Thoracic aorta (tissue), 2 donors: ENCODE measurements at regions not wholly inside any gene's neighbourhood (a gene's known extent, or its start where the extent isn't known, plus 50 kb on each side); places are given as distances from the start of the nearest gene placed in this dataset.

ENCODE experiments used
- ATAC-seq: fragments of 150-250 bp; one replicate; pipeline ENCODE4 v1.8.0; 2017; ENCODE audit warnings: low read depth; ENCODE audit not compliant: insufficient number of reproducible peaks, low FRiP score
- DNase-seq: peaks from one replicate; pipeline ENCODE4 v3.0.0-alpha.2; 2020; ENCODE audit warnings: low spot score
- H3K27ac ChIP-seq, 2 donors: fragments of 200-600 bp; sonication (generic); 1 replicate in 1 of 2; 2 replicates in 1 of 2; pipeline ENCODE4 v1.5.1; 2016; ENCODE audit warnings: mild to moderate bottlenecking in 2 of 2, moderate library complexity in 2 of 2
- H3K27me3 ChIP-seq: fragments of 200-600 bp; sonication (generic); replicated peaks from 2 replicates; pipeline ENCODE4 v1.6.0; 2016; ENCODE audit warnings: mild to moderate bottlenecking; ENCODE audit not compliant: insufficient read depth
- H3K36me3 ChIP-seq: fragments of 200-600 bp; sonication (generic); one replicate; pipeline ENCODE4 v1.5.1; 2016
- H3K4me1 ChIP-seq, 2 donors: fragments of 200-600 bp; sonication (generic); 1 replicate in 1 of 2; 2 replicates in 1 of 2; pipeline versions ENCODE4 v1.5.1 to v1.6.0; 2016; ENCODE audit warnings: low read depth in 2 of 2, mild to moderate bottlenecking in 1 of 2; ENCODE audit not compliant: control insufficient read depth in 1 of 2
- H3K4me3 ChIP-seq: fragments of 200-600 bp; sonication (generic); 2 replicates; pipeline ENCODE4 v1.5.1; 2016; ENCODE audit warnings: mild to moderate bottlenecking
- H3K9me3 ChIP-seq: fragments of 200-600 bp; sonication (generic); 2 replicates; pipeline ENCODE4 v1.5.1; 2016
- TF ChIP-seq, protein P1 (sequence below): fragments of 200-600 bp; sonication (generic); IDR thresholded peaks from one replicate; pipeline ENCODE4 v1.5.1; 2019; ENCODE audit warnings: antibody characterized with exemption

- TF ChIP-seq, protein P1, sequence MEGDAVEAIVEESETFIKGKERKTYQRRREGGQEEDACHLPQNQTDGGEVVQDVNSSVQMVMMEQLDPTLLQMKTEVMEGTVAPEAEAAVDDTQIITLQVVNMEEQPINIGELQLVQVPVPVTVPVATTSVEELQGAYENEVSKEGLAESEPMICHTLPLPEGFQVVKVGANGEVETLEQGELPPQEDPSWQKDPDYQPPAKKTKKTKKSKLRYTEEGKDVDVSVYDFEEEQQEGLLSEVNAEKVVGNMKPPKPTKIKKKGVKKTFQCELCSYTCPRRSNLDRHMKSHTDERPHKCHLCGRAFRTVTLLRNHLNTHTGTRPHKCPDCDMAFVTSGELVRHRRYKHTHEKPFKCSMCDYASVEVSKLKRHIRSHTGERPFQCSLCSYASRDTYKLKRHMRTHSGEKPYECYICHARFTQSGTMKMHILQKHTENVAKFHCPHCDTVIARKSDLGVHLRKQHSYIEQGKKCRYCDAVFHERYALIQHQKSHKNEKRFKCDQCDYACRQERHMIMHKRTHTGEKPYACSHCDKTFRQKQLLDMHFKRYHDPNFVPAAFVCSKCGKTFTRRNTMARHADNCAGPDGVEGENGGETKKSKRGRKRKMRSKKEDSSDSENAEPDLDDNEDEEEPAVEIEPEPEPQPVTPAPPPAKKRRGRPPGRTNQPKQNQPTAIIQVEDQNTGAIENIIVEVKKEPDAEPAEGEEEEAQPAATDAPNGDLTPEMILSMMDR = peak; percentile 31
- no peaks in the 10 kb centered on the region for H3K27me3 ChIP-seq
- no peaks in the 10 kb centered on the region for H3K9me3 ChIP-seq
- H3K36me3 ChIP-seq = no peaks in the 10 kb centered on the region
- H3K4me3 ChIP-seq = no peak overlapping the region
- H3K4me1 ChIP-seq = no peaks in the 10 kb centered on the region
- no peak overlapping the region for H3K27ac ChIP-seq
- DNase-seq (no peak), ATAC-seq (no peak)
Observed at GRCh38 chr14:58826845-58827686, 189.3 kb downstream of the DACT1 start.

GRCh38 chr14:58828298-58828697 is 190.5 kb downstream of the DACT1 start:
- ATAC-seq = no peak

GRCh38 chr14:58829594-58829993 is 191.8 kb downstream of the DACT1 start:
- Histone ChIP-seq H3K9me3 (no peaks in the 10 kb centered on the region), H3K4me3 (no peak overlapping the region), H3K27me3 (no peaks in the 10 kb centered on the region), H3K36me3 (no peaks in the 10 kb centered on the region), H3K27ac (no peak overlapping the region), H3K4me1 (no peaks in the 10 kb centered on the region)
- TF ChIP-seq, protein P1 = no peak
- no peak for DNase-seq
- ATAC-seq = no peak

More at GRCh38 chr14:58828298-58828697, 190.5 kb downstream of the DACT1 start:
- TF ChIP-seq, protein P1 = no peak
- H3K36me3 ChIP-seq = no peaks in the 10 kb centered on the region
- H3K4me3 ChIP-seq = no peak overlapping the region
- no peaks in the 10 kb centered on the region for H3K27me3 ChIP-seq
- H3K4me1 ChIP-seq = no peaks in the 10 kb centered on the region
- DNase-seq = no peak
- H3K9me3 ChIP-seq = no peaks in the 10 kb centered on the region
- no peak overlapping the region for H3K27ac ChIP-seq

GRCh38 chr14:58830121-58830520 is 192.4 kb downstream of the DACT1 start:
- ATAC-seq (no peak), DNase-seq (no peak)
- TF ChIP-seq, protein P1 = no peak
- Histone ChIP-seq H3K27ac (no peak overlapping the region), H3K4me1 (no peaks in the 10 kb centered on the region), H3K27me3 (no peaks in the 10 kb centered on the region), H3K36me3 (no peaks in the 10 kb centered on the region), H3K4me3 (no peak overlapping the region), H3K9me3 (no peaks in the 10 kb centered on the region)

DNA sequence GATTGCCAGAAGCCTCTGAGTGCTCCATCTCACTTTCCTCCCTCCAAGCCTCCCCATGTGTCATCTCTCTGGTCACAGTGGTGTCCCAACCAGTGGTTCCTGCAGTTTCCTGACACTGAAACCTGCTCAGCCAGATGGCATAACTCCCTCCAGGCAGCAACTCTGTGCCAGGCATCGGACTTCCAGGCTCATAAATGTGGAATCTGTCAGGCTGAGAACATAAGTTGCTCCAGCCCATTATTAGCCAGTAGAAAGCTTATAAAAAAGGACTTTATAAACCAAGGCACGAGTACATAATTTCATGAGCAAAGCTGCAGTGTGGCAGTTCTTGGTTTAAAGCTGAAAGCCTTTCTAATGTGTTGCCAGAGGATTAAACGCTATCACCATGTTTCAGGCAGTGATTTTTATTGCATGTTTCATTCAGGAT is 194.3 kb downstream of the DACT1 start:
- ATAC-seq = no peak

More for the DNA sequence above, 194.3 kb downstream of the DACT1 start:
- TF ChIP-seq, protein P1 = no peak
- no peaks in the 10 kb centered on the region for H3K4me1 ChIP-seq
- no peak overlapping the region for H3K4me3 ChIP-seq
- no peaks in the 10 kb centered on the region for H3K27me3 ChIP-seq
- H3K9me3 ChIP-seq = no peaks in the 10 kb centered on the region
- DNase-seq = no peak
- H3K36me3 ChIP-seq = no peaks in the 10 kb centered on the region
- H3K27ac ChIP-seq = no peak overlapping the region
